A673 (cell line): ENCODE measurements at regions not wholly inside any gene's neighbourhood (a gene's known extent, or its start where the extent isn't known, plus 50 kb on each side); places are given as distances from the start of the nearest gene placed in this dataset.
A peak's percentile ranks its signal among the peaks of the same experiment; 100 is the strongest.

Experiments
- BruUV-seq: library from RNA; stranded (reverse); fragments of 400-500 nt; replicated peaks from 2 replicates; lab custom pipeline; 2021; lab: Mats Ljungman, UMichigan
- CTCF ChIA-PET: fragments of 300-600 bp; sonication (Branson Sonifier 250); formaldehyde crosslinking; loops from one replicate; lab custom pipeline; 2022; ENCODE audit warnings: antibody characterized with exemption; lab: Charles Lee
- POLR2A ChIA-PET: fragments of 300-600 bp; sonication (Branson Sonifier 250); formaldehyde crosslinking; loops from one replicate; lab custom pipeline; 2022; ENCODE audit warnings: antibody characterized with exemption; ENCODE audit not compliant: low non-redundant PET; lab: Charles Lee
- DNase-seq: peaks from one replicate; pipeline ENCODE4 v3.0.0-alpha.2; 2015; ENCODE audit warnings: low spot score
- H3K27ac ChIP-seq: fragments of 200-600 bp; sonication (generic); 2 replicates; pipeline ENCODE4 v1.5.1; 2016; ENCODE audit warnings: mixed run types, low read depth, mild to moderate bottlenecking, mixed read lengths, antibody characterized with exemption, low read length; ENCODE audit not compliant: poor library complexity, severe bottlenecking
- H3K27me3 ChIP-seq: fragments of 200-600 bp; sonication (generic); replicated peaks from 2 replicates; pipeline ENCODE4 v1.6.1; 2017; ENCODE audit warnings: mixed run types, low read depth, mild to moderate bottlenecking, mixed read lengths, antibody characterized with exemption, low read length; ENCODE audit not compliant: insufficient read depth, poor library complexity
- H3K36me3 ChIP-seq: fragments of 200-600 bp; sonication (generic); 2 replicates; pipeline ENCODE4 v1.6.1; 2016; ENCODE audit warnings: mixed run types, mild to moderate bottlenecking, mixed read lengths, antibody characterized with exemption, low read length; ENCODE audit not compliant: insufficient read depth, poor library complexity, severe bottlenecking
- H3K4me1 ChIP-seq: fragments of 200-600 bp; sonication (generic); 2 replicates; pipeline ENCODE4 v1.6.1; 2017; ENCODE audit warnings: mixed run types, mild to moderate bottlenecking, mixed read lengths, antibody characterized with exemption, low read length; ENCODE audit not compliant: insufficient read depth, poor library complexity, severe bottlenecking
- H3K4me3 ChIP-seq: fragments of 200-600 bp; sonication (generic); 2 replicates; pipeline ENCODE4 v1.5.1; 2016; ENCODE audit warnings: low read depth, mixed run types, mild to moderate bottlenecking, mixed read lengths, low read length; ENCODE audit not compliant: poor library complexity, severe bottlenecking
- H3K9me3 ChIP-seq: fragments of 200-600 bp; sonication (generic); 2 replicates; pipeline ENCODE4 v1.6.1; 2016; ENCODE audit warnings: mixed run types, low read depth, mild to moderate bottlenecking, mixed read lengths, antibody characterized with exemption, low read length; ENCODE audit not compliant: poor library complexity, severe bottlenecking
- EZH2 ChIP-seq: fragments of 200-600 bp; sonication (generic); IDR thresholded peaks from 2 replicates; pipeline ENCODE4 v1.6.1; 2017; ENCODE audit warnings: borderline replicate concordance, low read depth, mild to moderate bottlenecking, mixed read lengths, antibody characterized with exemption, low read length; ENCODE audit not compliant: poor library complexity, severe bottlenecking
- intact Hi-C: fragments of 100-400 bp; cut with micrococcal nuclease; formaldehyde crosslinking; loops from one replicate; pipeline ENCODE4 v1.10.0; 2022; ENCODE audit not compliant: unreplicated experiment
- TF ChIP-seq, protein P1 (sequence below): fragments of 300-800, 200-600 bp; sonication (generic); conservative IDR thresholded peaks from 2 replicates; pipeline ENCODE4 v1.5.1; 2017; ENCODE audit warnings: low read depth, mild to moderate bottlenecking, antibody characterized with exemption, low read length, moderate library complexity, mixed read lengths

- Histone ChIP-seq H3K36me3 (no peaks in the 10 kb centered on the region), H3K4me3 (no peak overlapping the region), H3K27ac (no peak overlapping the region), H3K9me3 (peaks cover 3% of the 10 kb centered on the region), H3K27me3 (no peaks in the 10 kb centered on the region), H3K4me1 (no peaks in the 10 kb centered on the region)
- TF ChIP-seq, protein P1, sequence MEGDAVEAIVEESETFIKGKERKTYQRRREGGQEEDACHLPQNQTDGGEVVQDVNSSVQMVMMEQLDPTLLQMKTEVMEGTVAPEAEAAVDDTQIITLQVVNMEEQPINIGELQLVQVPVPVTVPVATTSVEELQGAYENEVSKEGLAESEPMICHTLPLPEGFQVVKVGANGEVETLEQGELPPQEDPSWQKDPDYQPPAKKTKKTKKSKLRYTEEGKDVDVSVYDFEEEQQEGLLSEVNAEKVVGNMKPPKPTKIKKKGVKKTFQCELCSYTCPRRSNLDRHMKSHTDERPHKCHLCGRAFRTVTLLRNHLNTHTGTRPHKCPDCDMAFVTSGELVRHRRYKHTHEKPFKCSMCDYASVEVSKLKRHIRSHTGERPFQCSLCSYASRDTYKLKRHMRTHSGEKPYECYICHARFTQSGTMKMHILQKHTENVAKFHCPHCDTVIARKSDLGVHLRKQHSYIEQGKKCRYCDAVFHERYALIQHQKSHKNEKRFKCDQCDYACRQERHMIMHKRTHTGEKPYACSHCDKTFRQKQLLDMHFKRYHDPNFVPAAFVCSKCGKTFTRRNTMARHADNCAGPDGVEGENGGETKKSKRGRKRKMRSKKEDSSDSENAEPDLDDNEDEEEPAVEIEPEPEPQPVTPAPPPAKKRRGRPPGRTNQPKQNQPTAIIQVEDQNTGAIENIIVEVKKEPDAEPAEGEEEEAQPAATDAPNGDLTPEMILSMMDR: no peak
- no peak for TF ChIP-seq EZH2
- BruUV-seq: no TSS peak
- peak; percentile 69 for DNase-seq
- ChIA-PET POLR2A (no interaction called here), CTCF (no interaction called here)
- intact Hi-C loops: no loop called here
Measured at GRCh38 chr11:37465221-37465620, 867.2 kb upstream of the RAG2 start.

- no peak for DNase-seq
- H3K36me3 ChIP-seq: no peaks in the 10 kb centered on the region
- no TSS peak for BruUV-seq
- intact Hi-C loops: loop anchor here (10.0 kb wide), 1 partner anchor 1765 kb away; no protein-coding TSS in a partner anchor
- no peak for TF ChIP-seq EZH2
- TF ChIP-seq, protein P1: no peak
- peaks cover 6% of the 10 kb centered on the region for H3K4me1 ChIP-seq
- H3K27me3 ChIP-seq: no peaks in the 10 kb centered on the region
- H3K27ac ChIP-seq: no peak overlapping the region
- H3K4me3 ChIP-seq: no peak overlapping the region
- CTCF ChIA-PET: no interaction called here
- H3K9me3 ChIP-seq: peaks cover 3% of the 10 kb centered on the region
- POLR2A ChIA-PET: no interaction called here
Measured at GRCh38 chr11:37459456-37459855, 861.4 kb upstream of the RAG2 start.

DNA sequence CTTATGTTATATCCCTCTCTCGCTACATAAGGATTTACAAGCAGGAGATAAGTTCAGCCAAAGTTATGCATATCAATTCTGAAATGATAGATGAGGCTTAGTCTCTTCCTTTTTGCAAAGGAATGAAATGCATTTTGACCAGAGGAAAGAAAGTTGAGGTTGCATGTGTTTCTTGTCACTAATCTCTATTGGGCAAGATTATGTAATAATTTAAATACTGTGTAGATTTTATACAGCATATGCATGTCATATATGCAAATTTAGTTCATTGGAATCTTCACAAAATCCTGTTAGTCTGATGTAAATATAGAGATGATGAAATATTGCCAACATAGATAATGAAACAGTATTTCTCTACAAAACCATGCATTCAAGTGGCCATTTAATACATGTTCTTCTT lies 858.7 kb upstream of the RAG2 start:
- TF ChIP-seq, protein P1: no peak
- no peak for TF ChIP-seq EZH2
- no peaks in the 10 kb centered on the region for H3K27me3 ChIP-seq
- no peaks in the 10 kb centered on the region for H3K9me3 ChIP-seq
- intact Hi-C loops: loop anchor here (10.0 kb wide), 1 partner anchor 1768 kb away; no protein-coding TSS in a partner anchor
- ChIA-PET POLR2A (no interaction called here), CTCF (no interaction called here)
- H3K27ac ChIP-seq: peak overlapping the region; percentile 3
- H3K36me3 ChIP-seq: no peaks in the 10 kb centered on the region
- H3K4me1 ChIP-seq: peaks cover 22% of the 10 kb centered on the region
- no peak overlapping the region for H3K4me3 ChIP-seq
- peak; percentile 37 for DNase-seq
- no TSS peak for BruUV-seq
